ENCODE measurements at regions not wholly inside any gene's neighbourhood (a gene's known extent, or its start where the extent isn't known, plus 50 kb on each side); places are given as distances from the start of the nearest gene placed in this dataset.
"Not testable (repeated sequence)": the region's sequence is repeated elsewhere in the genome, so short reads cannot be mapped to it uniquely, and the experiment has no call there.

- peak in 1 of 3 experiments; percentile 7 for DNase-seq (ENCODE audit: low read depth in 2 of 3, low spot score in 2 of 3)
These were observed 234.3 kb upstream of the ANKH start for GRCh38 chr5:15105799-15106393.

GRCh38 chr5:15103864-15104263 is 232.3 kb upstream of the ANKH start:
- DNase-seq (ENCODE audit: low read depth in 2 of 3, low spot score in 2 of 3) = no peak

- no peak for DNase-seq (ENCODE audit: low read depth in 2 of 3, low spot score in 2 of 3)
These were observed 231.6 kb upstream of the ANKH start for GRCh38 chr5:15103130-15103529.

GRCh38 chr5:15097552-15097951 is 226.0 kb upstream of the ANKH start:
- DNase-seq (ENCODE audit: low read depth in 2 of 3, low spot score in 2 of 3) = no peak

- DNase-seq (ENCODE audit: low read depth in 2 of 3, low spot score in 2 of 3) = not testable (repeated sequence)
These were observed 225.1 kb upstream of the ANKH start for GRCh38 chr5:15096686-15097085.

- DNase-seq (ENCODE audit: low read depth in 2 of 3, low spot score in 2 of 3) = no peak
These were observed 221.2 kb upstream of the ANKH start for GRCh38 chr5:15092801-15093200.

- DNase-seq (ENCODE audit: low read depth in 2 of 3, low spot score in 2 of 3) = no peak
These were observed 214.1 kb upstream of the ANKH start for GRCh38 chr5:15085671-15086070.

- DNase-seq (ENCODE audit: low read depth in 2 of 3, low spot score in 2 of 3) = no peak
These were observed 210.5 kb upstream of the ANKH start for GRCh38 chr5:15082096-15082495.

- no peak for DNase-seq (ENCODE audit: low read depth in 2 of 3, low spot score in 2 of 3)
These were observed 208.6 kb upstream of the ANKH start for GRCh38 chr5:15080219-15080618.

GRCh38 chr5:15079566-15079965 is 208.0 kb upstream of the ANKH start:
- no peak for DNase-seq (ENCODE audit: low read depth in 2 of 3, low spot score in 2 of 3)

GRCh38 chr5:15074651-15075050 is 203.1 kb upstream of the ANKH start:
- no peak for DNase-seq (ENCODE audit: low read depth in 2 of 3, low spot score in 2 of 3)

GRCh38 chr5:15073453-15073852 is 201.9 kb upstream of the ANKH start:
- DNase-seq (ENCODE audit: low read depth in 2 of 3, low spot score in 2 of 3) = no peak

- DNase-seq (ENCODE audit: low read depth in 2 of 3, low spot score in 2 of 3) = no peak
These were observed 199.3 kb upstream of the ANKH start for GRCh38 chr5:15070907-15071306.

- no peak for DNase-seq (ENCODE audit: low read depth in 2 of 3, low spot score in 2 of 3)
These were observed 197.9 kb upstream of the ANKH start for GRCh38 chr5:15069407-15069905.

- no peak for DNase-seq (ENCODE audit: low read depth in 2 of 3, low spot score in 2 of 3)
These were observed 193.5 kb upstream of the ANKH start for GRCh38 chr5:15065091-15065490.

- no peak for DNase-seq (ENCODE audit: low read depth in 2 of 3, low spot score in 2 of 3)
These were observed 192.8 kb upstream of the ANKH start for GRCh38 chr5:15064396-15064795.

GRCh38 chr5:15056988-15057592 is 185.5 kb upstream of the ANKH start:
- no peak for DNase-seq (ENCODE audit: low read depth in 2 of 3, low spot score in 2 of 3)

- DNase-seq (ENCODE audit: low read depth in 2 of 3, low spot score in 2 of 3) = no peak
These were observed 172.9 kb upstream of the ANKH start for GRCh38 chr5:15044521-15044920.

GRCh38 chr5:15037247-15037908 is 165.8 kb upstream of the ANKH start:
- DNase-seq (ENCODE audit: low read depth in 2 of 3, low spot score in 2 of 3) = no peak

GRCh38 chr5:15034379-15034778 is 162.8 kb upstream of the ANKH start:
- no peak for DNase-seq (ENCODE audit: low read depth in 2 of 3, low spot score in 2 of 3)

- no peak for DNase-seq (ENCODE audit: low read depth in 2 of 3, low spot score in 2 of 3)
These were observed 159.6 kb upstream of the ANKH start for GRCh38 chr5:15031180-15031579.

- no peak for DNase-seq (ENCODE audit: low read depth in 2 of 3, low spot score in 2 of 3)
These were observed 156.2 kb upstream of the ANKH start for GRCh38 chr5:15027764-15028163.

- DNase-seq (ENCODE audit: low read depth in 2 of 3, low spot score in 2 of 3) = no peak
These were observed 155.4 kb upstream of the ANKH start for GRCh38 chr5:15026944-15027343.

All from activated CD8-positive, alpha-beta memory T cell treated with anti-CD3 and anti-CD28 coated beads for 48 hours (primary cell).